H1 (cell line): ENCODE measurements at regions not wholly inside any gene's neighbourhood (a gene's known extent, or its start where the extent isn't known, plus 50 kb on each side); places are given as distances from the start of the nearest gene placed in this dataset.

Experiments
- CTCF ChIA-PET: fragments of 300-600 bp; sonication (Branson Sonifier 250); formaldehyde crosslinking; loops from one replicate; lab custom pipeline; 2021; ENCODE audit not compliant: partially characterized antibody; lab: Charles Lee
- POLR2A ChIA-PET: fragments of 300-600 bp; sonication (Branson Sonifier 250); formaldehyde crosslinking; loops from one replicate; lab custom pipeline; 2021; ENCODE audit warnings: inconsistent platforms; ENCODE audit not compliant: partially characterized antibody; lab: Charles Lee
- DNase-seq, 2 experiments: peaks; one replicate each; pipeline versions ENCODE4 v3.0.0 to v3.0.0-alpha.2; 2010 to 2022; ENCODE audit warnings: low spot score in 2 of 2, low read depth in 1 of 2, mixed read lengths in 1 of 2
- FAIRE-seq: peaks from 2 replicates; lab custom pipeline; 2011; peaks lifted over from hg19 to GRCh38; lab: Jason Lieb, UNC
- H2AFZ ChIP-seq: 2 replicates; pipeline ENCODE4 v1.8.1; 2012; ENCODE audit warnings: low read length, inconsistent platforms
- H2AK5ac ChIP-seq: 2 replicates; pipeline ENCODE4 v1.6.1; 2013; ENCODE audit warnings: low read depth, low read length
- H2BK120ac ChIP-seq: replicated peaks from 2 replicates; pipeline ENCODE3; 2013; ENCODE audit warnings: low read depth, low read length, inconsistent platforms
- H2BK12ac ChIP-seq: 2 replicates; pipeline ENCODE4 v1.6.1; 2013; ENCODE audit warnings: low read depth, low read length
- H2BK15ac ChIP-seq: 2 replicates; pipeline ENCODE4 v1.6.1; 2013; ENCODE audit warnings: low read length
- H2BK20ac ChIP-seq: 2 replicates; pipeline ENCODE4 v1.6.1; 2013; ENCODE audit warnings: low read length
- H2BK5ac ChIP-seq: 2 replicates; pipeline ENCODE4 v1.6.1; 2013; ENCODE audit warnings: low read depth, low read length
- H3K14ac ChIP-seq: 2 replicates; pipeline ENCODE4 v1.6.1; 2013; ENCODE audit warnings: inconsistent platforms; ENCODE audit not compliant: insufficient read length
- H3K18ac ChIP-seq: 2 replicates; pipeline ENCODE4 v1.6.1; 2013; ENCODE audit warnings: low read length; ENCODE audit errors: extremely low read depth
- H3K23ac ChIP-seq: 2 replicates; pipeline ENCODE4 v1.6.1; 2013; ENCODE audit warnings: inconsistent platforms; ENCODE audit not compliant: insufficient read length
- H3K23me2 ChIP-seq: 2 replicates; pipeline ENCODE4 v1.6.1; 2013; ENCODE audit warnings: low read depth, low read length
- H3K27ac ChIP-seq: 2 replicates; pipeline ENCODE4 v1.6.1; 2011; ENCODE audit warnings: low read depth, low read length, inconsistent platforms
- H3K27me3 ChIP-seq, 4 experiments: replicated peaks in 1 of 4; 1 replicate in 1 of 4; 2 replicates in 3 of 4; pipeline versions ENCODE4 v1.6.1 to v1.8.1; 2011 to 2013; ENCODE audit warnings: low read length in 3 of 4, mild to moderate bottlenecking in 3 of 4, inconsistent platforms in 2 of 4, mixed read lengths in 2 of 4, moderate library complexity in 1 of 4; ENCODE audit not compliant: control insufficient read depth in 3 of 4, insufficient read depth in 3 of 4; ENCODE audit errors: extremely low read depth in 1 of 4
- H3K36me3 ChIP-seq, 4 experiments: 2 replicates each; pipeline versions ENCODE4 v1.6.1 to v1.8.1; 2011 to 2013; ENCODE audit warnings: mild to moderate bottlenecking in 4 of 4, low read length in 3 of 4, moderate library complexity in 2 of 4, control low read depth in 1 of 4, inconsistent platforms in 1 of 4; ENCODE audit not compliant: insufficient read depth in 4 of 4, control insufficient read depth in 2 of 4
- H3K4ac ChIP-seq: replicated peaks from 2 replicates; pipeline ENCODE3; 2013; ENCODE audit warnings: low read length, low read depth, mixed read lengths, inconsistent platforms; ENCODE audit not compliant: insufficient read length
- H3K4me1 ChIP-seq, 4 experiments: replicated peaks in 1 of 4; 1 replicate in 1 of 4; 2 replicates in 3 of 4; pipeline versions ENCODE4 v1.6.1 to v1.8.1; 2011 to 2013; ENCODE audit warnings: low read length in 3 of 4, inconsistent platforms in 2 of 4, mixed read lengths in 1 of 4; ENCODE audit not compliant: insufficient read depth in 4 of 4, control insufficient read depth in 3 of 4
- H3K4me2 ChIP-seq, 2 experiments: 2 replicates each; pipeline versions ENCODE4 v1.6.1 to v1.8.1; 2011 to 2013; ENCODE audit warnings: low read depth in 2 of 2, low read length in 2 of 2, control low read depth in 1 of 2, inconsistent platforms in 1 of 2, mild to moderate bottlenecking in 1 of 2; ENCODE audit not compliant: insufficient read depth in 1 of 2
- H3K4me3 ChIP-seq, 4 experiments: fragments of 200-600, 300-600 bp in 1 of 4; sonication (generic), shearing (Covaris generic), sonication (Bioruptor Twin) in 1 of 4; 2 replicates each; pipeline versions ENCODE4 v1.5.1 to v1.8.1; 2011 to 2016; ENCODE audit warnings: low read length in 4 of 4, low read depth in 3 of 4, control low read depth in 2 of 4, inconsistent platforms in 2 of 4, mild to moderate bottlenecking in 2 of 4, mixed read lengths in 1 of 4, moderate library complexity in 1 of 4; ENCODE audit not compliant: insufficient read depth in 2 of 4; ENCODE audit errors: extremely low read depth in 1 of 4
- H3K56ac ChIP-seq: replicated peaks from 2 replicates; pipeline ENCODE3; 2013; ENCODE audit warnings: low read depth, mild to moderate bottlenecking, mixed read lengths, low read length, inconsistent platforms; ENCODE audit not compliant: insufficient read length
- H3K79me1 ChIP-seq: 2 replicates; pipeline ENCODE4 v1.6.1; 2013; ENCODE audit warnings: low read depth, low read length, control low read depth
- H3K79me2 ChIP-seq, 2 experiments: 2 replicates each; pipeline versions ENCODE4 v1.6.1 to v1.8.1; 2012 to 2013; ENCODE audit warnings: low read length in 2 of 2, mild to moderate bottlenecking in 2 of 2, inconsistent platforms in 1 of 2; ENCODE audit not compliant: insufficient read depth in 2 of 2, control insufficient read depth in 1 of 2
- H3K9ac ChIP-seq, 4 experiments: replicated peaks in 1 of 4; 1 replicate in 1 of 4; 2 replicates in 3 of 4; pipeline versions ENCODE4 v1.6.1 to v1.8.1; 2011 to 2013; ENCODE audit warnings: low read depth in 3 of 4, low read length in 3 of 4, control low read depth in 2 of 4, mild to moderate bottlenecking in 2 of 4, moderate library complexity in 2 of 4, inconsistent platforms in 1 of 4; ENCODE audit errors: extremely low read depth in 1 of 4
- H3K9me3 ChIP-seq, 2 experiments: 2 replicates each; pipeline versions ENCODE4 v1.6.1 to v1.8.1; 2012 to 2013; ENCODE audit warnings: mild to moderate bottlenecking in 2 of 2, moderate library complexity in 2 of 2, control low read depth in 1 of 2, inconsistent platforms in 1 of 2, low read depth in 1 of 2, low read length in 1 of 2, mixed read lengths in 1 of 2; ENCODE audit not compliant: insufficient read depth in 2 of 2
- H4K20me1 ChIP-seq, 2 experiments: replicated peaks in 1 of 2; 2 replicates each; pipeline versions ENCODE3 to v1.8.1; 2011 to 2013; ENCODE audit warnings: inconsistent platforms in 2 of 2, low read length in 2 of 2, mild to moderate bottlenecking in 1 of 2; ENCODE audit not compliant: insufficient read depth in 2 of 2, control insufficient read depth in 1 of 2
- H4K5ac ChIP-seq: 2 replicates; pipeline ENCODE4 v1.6.1; 2013; ENCODE audit warnings: low read length, low read depth, mixed read lengths, inconsistent platforms; ENCODE audit not compliant: insufficient read length
- H4K8ac ChIP-seq: 2 replicates; pipeline ENCODE4 v1.8.0; 2013; ENCODE audit warnings: mild to moderate bottlenecking, moderate library complexity, low read length, inconsistent platforms; ENCODE audit not compliant: insufficient read depth; ENCODE audit errors: extremely low read depth
- H4K91ac ChIP-seq: replicated peaks from 2 replicates; pipeline ENCODE3; 2013; ENCODE audit warnings: low read length, mixed read lengths, inconsistent platforms; ENCODE audit not compliant: insufficient read length
- ASH2L ChIP-seq: fragments of 200-600, 300-600 bp; sonication (generic); IDR thresholded peaks from one replicate; pipeline ENCODE4 v1.7.1; 2017; ENCODE audit warnings: low read length
- BRCA1 ChIP-seq: IDR thresholded peaks from 2 replicates; pipeline ENCODE4 v1.6.1; 2012; ENCODE audit warnings: low read depth, low read length, improper control_type of control experiment
- CBX5 ChIP-seq: fragments of 300-800, 300-1000 bp; sonication (generic); IDR thresholded peaks from 2 replicates; pipeline ENCODE4 v1.7.1; 2016; ENCODE audit warnings: antibody characterized with exemption, low read length, low read depth
- CEBPB ChIP-seq: IDR thresholded peaks from 2 replicates; pipeline ENCODE4 v1.6.1; 2012; ENCODE audit warnings: low read depth, low read length
- CHD2 ChIP-seq: IDR thresholded peaks from 2 replicates; pipeline ENCODE4 v1.6.1; 2012; ENCODE audit warnings: low read length, improper control_type of control experiment
- EP300 ChIP-seq, 2 experiments: IDR thresholded peaks; 1 replicate in 1 of 2; 2 replicates in 1 of 2; pipeline ENCODE4 v1.6.1; 2011 to 2012; ENCODE audit warnings: low read depth in 2 of 2, low read length in 2 of 2, mild to moderate bottlenecking in 2 of 2, borderline replicate concordance in 1 of 2, inconsistent platforms in 1 of 2, moderate library complexity in 1 of 2
- GTF2F1 ChIP-seq: IDR thresholded peaks from 2 replicates; pipeline ENCODE4 v1.6.1; 2012; ENCODE audit warnings: low read depth, low read length, improper control_type of control experiment, borderline replicate concordance
- JUND ChIP-seq: IDR thresholded peaks from 2 replicates; pipeline ENCODE4 v1.6.1; 2011; ENCODE audit warnings: mild to moderate bottlenecking, improper control_type of control experiment, low read length
- KDM4A ChIP-seq: IDR thresholded peaks from one replicate; pipeline ENCODE4 v1.7.1; 2012; ENCODE audit warnings: low read depth, mild to moderate bottlenecking, moderate library complexity, low read length, inconsistent platforms; ENCODE audit not compliant: severe bottlenecking
- NANOG ChIP-seq: IDR thresholded peaks from 2 replicates; pipeline ENCODE4 v1.6.1; 2011; ENCODE audit warnings: low read length, low read depth, mild to moderate bottlenecking, inconsistent platforms; ENCODE audit not compliant: insufficient read depth, poor library complexity, severe bottlenecking
- NRF1 ChIP-seq: IDR thresholded peaks from 2 replicates; pipeline ENCODE4 v1.6.1; 2011; ENCODE audit warnings: mild to moderate bottlenecking, low read depth, low read length, improper control_type of control experiment
- POLR2AphosphoS5 ChIP-seq: IDR thresholded peaks from 2 replicates; pipeline ENCODE4 v1.6.1; 2011; ENCODE audit warnings: low read depth, low read length
- POU5F1 ChIP-seq: IDR thresholded peaks from 2 replicates; pipeline ENCODE4 v1.6.1; 2011; ENCODE audit warnings: low read depth, mild to moderate bottlenecking, low read length, moderate library complexity
- SIRT6 ChIP-seq: IDR thresholded peaks from one replicate; pipeline ENCODE4 v1.7.1; 2012; ENCODE audit warnings: low read length, inconsistent platforms
- SUZ12 ChIP-seq: fragments of 200-600 bp; sonication (generic); IDR thresholded peaks from 2 replicates; pipeline ENCODE4 v1.6.1; 2012; ENCODE audit warnings: mild to moderate bottlenecking, inconsistent platforms, low read length, moderate library complexity, mixed read lengths
- ZNF274 ChIP-seq: IDR thresholded peaks from 2 replicates; pipeline ENCODE4 v1.7.0; 2012; ENCODE audit warnings: low read length, borderline replicate concordance; ENCODE audit errors: extremely low read depth
- WGBS, 2 experiments: shearing (Covaris generic) in 1 of 2; methylation state at CpG; one replicate each; pipeline versions ENCODE4 v1.1.6 to v1.1.7; 2013 to 2015; ENCODE audit warnings: low lambda C conversion rate in 2 of 2, mixed read lengths in 2 of 2, inconsistent platforms in 1 of 2, low coverage in 1 of 2, missing lambda C conversion rate in 1 of 2; ENCODE audit not compliant: insufficient replicate concordance in 2 of 2, insufficient coverage in 1 of 2, insufficient read length in 1 of 2; ENCODE audit errors: extremely low coverage in 1 of 2, missing lambda C conversion rate in 1 of 2; 5-methylcytosine and 5-hydroxymethylcytosine counted together

DNA sequence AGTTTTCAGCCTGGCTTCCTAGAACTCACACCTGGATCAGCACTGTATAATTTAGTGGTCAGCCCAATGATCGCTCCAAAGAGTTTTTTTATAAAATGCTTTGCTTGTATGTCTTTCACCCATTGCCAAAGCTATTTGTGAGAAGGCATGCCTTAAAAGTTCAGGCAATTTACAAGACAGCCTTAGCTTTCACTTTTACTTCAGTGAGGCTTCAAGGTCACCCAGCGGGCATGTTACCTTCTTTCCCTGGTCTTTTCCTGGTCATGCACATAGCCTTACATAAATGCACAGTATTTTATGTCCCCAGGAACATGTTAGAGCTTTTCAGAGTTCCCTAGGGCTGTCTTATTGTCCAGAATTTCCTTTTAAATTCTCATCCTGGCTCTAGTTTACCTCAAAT is 179.9 kb upstream of the TMEM72 start:
- DNase-seq (no peak), FAIRE-seq (no peak)
- ChIA-PET POLR2A (no interaction called here), CTCF (interaction anchor here (0.7 to 1.4 kb wide), 3 partner anchors 10 to 130 kb away, joined by 3 to 5 read pairs (median 3); no protein-coding TSS in a partner anchor)
- Histone ChIP-seq H4K91ac (no peak overlapping the region), H3K36me3 (no peaks in the 10 kb centered on the region), H2AFZ (peak overlapping the region; percentile 89), H3K9ac (no peak overlapping the region), H2BK12ac (no peak overlapping the region), H2BK15ac (no peak overlapping the region), H4K5ac (no peak overlapping the region), H2BK20ac (no peak overlapping the region), H3K4me1 (peaks cover 0 to 2% (median 0%) of the 10 kb centered on the region in 4 experiments; a peak in 1 of 7 replicates), H3K27ac (no peak overlapping the region), H3K4me2 (no peak overlapping the region), H4K8ac (no peak overlapping the region), H3K9me3 (no peaks in the 10 kb centered on the region), H3K56ac (no peak overlapping the region), H3K4ac (no peak overlapping the region), H4K20me1 (no peaks in the 10 kb centered on the region), H3K79me2 (no peaks in the 10 kb centered on the region), H3K4me3 (no peak overlapping the region), H3K23me2 (0 out of 2 replicates have a peak, but pooled peaks cover 3% of the 10 kb centered on the region), H2BK120ac (no peak overlapping the region), H2BK5ac (no peak overlapping the region), H3K23ac (no peak overlapping the region), H3K27me3 (no peaks in the 10 kb centered on the region), H2AK5ac (no peak overlapping the region), H3K79me1 (no peaks in the 10 kb centered on the region), H3K18ac (no peak overlapping the region), H3K14ac (no peak overlapping the region)
- TF ChIP-seq BRCA1 (no peak), CHD2 (no peak), EP300 (IDR thresholded peaks at IDR 0.05; ENCODE audit: borderline replicate concordance in 1 of 2, low read depth in 2 of 2, low read length in 2 of 2) (no peak), SUZ12 (no peak), NRF1 (no peak), POLR2AphosphoS5 (no peak), POU5F1 (no peak), GTF2F1 (no peak), KDM4A (no peak), SIRT6 (no peak), ZNF274 (no peak), NANOG (no peak), CBX5 (no peak), JUND (no peak), ASH2L (no peak), CEBPB (no peak)
- 92% methylated on average over 2 of the region's 2 CpGs; no CpG with 5 or more reads in 1 of the 2 experiments for WGBS, 2 experiments
